Gastroesophageal sphincter (tissue), 4 donors: ENCODE measurements at regions not wholly inside any gene's neighbourhood (a gene's known extent, or its start where the extent isn't known, plus 50 kb on each side); places are given as distances from the start of the nearest gene placed in this dataset.

ENCODE experiments used
- ATAC-seq: fragments of 150-250 bp; one replicate; pipeline ENCODE4 v1.9.1; 2016; ENCODE audit warnings: mild to moderate bottlenecking, moderate library complexity
- H3K27ac ChIP-seq, 4 donors: fragments of 200-600 bp; sonication (generic) in 3 of 4; 1 replicate in 3 of 4; 2 replicates in 1 of 4; pipeline ENCODE4 v1.5.1; 2016 to 2019
- H3K27me3 ChIP-seq: fragments of 200-600 bp; sonication (generic); one replicate; pipeline ENCODE4 v1.5.1; 2019
- H3K36me3 ChIP-seq, 2 donors: fragments of 200-600 bp; sonication (generic); one replicate each; pipeline ENCODE4 v1.5.1; 2019; ENCODE audit warnings: control low read depth in 1 of 2
- H3K4me1 ChIP-seq, 3 donors: fragments of 200-600 bp; sonication (generic); 1 replicate in 2 of 3; 2 replicates in 1 of 3; pipeline ENCODE4 v1.5.1; 2016 to 2019; ENCODE audit warnings: control low read depth in 2 of 3
- H3K4me3 ChIP-seq, 2 donors: fragments of 200-600 bp; sonication (generic); one replicate each; pipeline ENCODE4 v1.5.1; 2019; ENCODE audit warnings: mild to moderate bottlenecking in 1 of 2, moderate library complexity in 1 of 2
- H3K9me3 ChIP-seq, 3 donors: fragments of 200-600 bp; sonication (generic); one replicate each; pipeline ENCODE4 v1.5.1; 2017 to 2019; ENCODE audit warnings: control low read depth in 2 of 3
- EP300 ChIP-seq: sonication (generic); formaldehyde crosslinking; IDR thresholded peaks from one replicate; pipeline ENCODE4 v1.6.1; 2017; ENCODE audit warnings: antibody characterized with exemption, mild to moderate bottlenecking
- POLR2A ChIP-seq, 2 donors: fragments of 450-650 bp; IDR thresholded peaks; one replicate each; pipeline ENCODE4 v1.6.1; 2017; ENCODE audit warnings: antibody characterized with exemption in 2 of 2, mild to moderate bottlenecking in 2 of 2, moderate library complexity in 1 of 2
- POLR2AphosphoS5 ChIP-seq: sonication (generic); formaldehyde crosslinking; IDR thresholded peaks from one replicate; pipeline ENCODE4 v1.6.1; 2017; ENCODE audit warnings: antibody characterized with exemption
- WGBS, 2 donors: methylation state at CpG; one replicate each; pipeline ENCODE4 v1.1.5; 2018; ENCODE audit warnings: low coverage in 1 of 2; 5-methylcytosine and 5-hydroxymethylcytosine counted together
- TF ChIP-seq, protein P1 (sequence below), 4 experiments: fragments of 200-600 bp in 2 of 4; fragments of 450-650 bp in 2 of 4; sonication (generic) in 1 of 4; IDR thresholded peaks; one replicate each; pipeline ENCODE4 v1.5.1; 2017 to 2019; ENCODE audit warnings: antibody characterized with exemption in 4 of 4, mild to moderate bottlenecking in 2 of 4, moderate library complexity in 2 of 4

DNA sequence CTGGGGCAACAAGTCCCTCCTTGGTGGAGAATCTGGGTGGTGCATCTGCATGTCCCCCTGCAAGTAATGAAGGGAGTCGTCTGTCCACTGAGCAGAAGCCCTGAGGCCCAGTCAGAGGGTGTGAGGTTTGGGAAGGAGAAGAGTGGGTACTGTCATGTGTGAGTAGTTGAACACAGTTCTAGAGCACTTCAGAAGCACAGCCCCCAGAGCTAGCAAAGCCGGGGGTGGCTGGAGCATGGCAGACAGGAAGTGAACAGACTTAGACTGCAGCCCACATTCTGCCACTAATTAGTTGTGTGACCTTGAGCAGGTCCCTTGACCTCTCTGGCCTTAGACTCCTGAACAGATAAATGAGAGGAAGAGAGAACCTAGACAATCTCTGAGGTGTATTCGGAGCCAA lies 207.6 kb downstream of the UACA start:
- Histone ChIP-seq H3K4me1 (peaks cover 0 to 11% (median 3%) of the 10 kb centered on the region in 3 donors), H3K27ac (no peak overlapping the region), H3K36me3 (no peaks in the 10 kb centered on the region), H3K4me3 (no peak overlapping the region), H3K27me3 (peaks cover 7% of the 10 kb centered on the region), H3K9me3 (no peaks in the 10 kb centered on the region)
- no peak for ATAC-seq
- 80% methylated on average over 2 of the region's 3 CpGs; no CpG with 5 or more reads in 1 of the 2 donors for WGBS, 2 donors
- TF ChIP-seq EP300, result no peak
- no peak for TF ChIP-seq POLR2AphosphoS5
- TF ChIP-seq POLR2A (IDR thresholded peaks at IDR 0.05), result no peak
- TF ChIP-seq, protein P1, sequence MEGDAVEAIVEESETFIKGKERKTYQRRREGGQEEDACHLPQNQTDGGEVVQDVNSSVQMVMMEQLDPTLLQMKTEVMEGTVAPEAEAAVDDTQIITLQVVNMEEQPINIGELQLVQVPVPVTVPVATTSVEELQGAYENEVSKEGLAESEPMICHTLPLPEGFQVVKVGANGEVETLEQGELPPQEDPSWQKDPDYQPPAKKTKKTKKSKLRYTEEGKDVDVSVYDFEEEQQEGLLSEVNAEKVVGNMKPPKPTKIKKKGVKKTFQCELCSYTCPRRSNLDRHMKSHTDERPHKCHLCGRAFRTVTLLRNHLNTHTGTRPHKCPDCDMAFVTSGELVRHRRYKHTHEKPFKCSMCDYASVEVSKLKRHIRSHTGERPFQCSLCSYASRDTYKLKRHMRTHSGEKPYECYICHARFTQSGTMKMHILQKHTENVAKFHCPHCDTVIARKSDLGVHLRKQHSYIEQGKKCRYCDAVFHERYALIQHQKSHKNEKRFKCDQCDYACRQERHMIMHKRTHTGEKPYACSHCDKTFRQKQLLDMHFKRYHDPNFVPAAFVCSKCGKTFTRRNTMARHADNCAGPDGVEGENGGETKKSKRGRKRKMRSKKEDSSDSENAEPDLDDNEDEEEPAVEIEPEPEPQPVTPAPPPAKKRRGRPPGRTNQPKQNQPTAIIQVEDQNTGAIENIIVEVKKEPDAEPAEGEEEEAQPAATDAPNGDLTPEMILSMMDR (IDR thresholded peaks at IDR 0.05), result no peak

DNA sequence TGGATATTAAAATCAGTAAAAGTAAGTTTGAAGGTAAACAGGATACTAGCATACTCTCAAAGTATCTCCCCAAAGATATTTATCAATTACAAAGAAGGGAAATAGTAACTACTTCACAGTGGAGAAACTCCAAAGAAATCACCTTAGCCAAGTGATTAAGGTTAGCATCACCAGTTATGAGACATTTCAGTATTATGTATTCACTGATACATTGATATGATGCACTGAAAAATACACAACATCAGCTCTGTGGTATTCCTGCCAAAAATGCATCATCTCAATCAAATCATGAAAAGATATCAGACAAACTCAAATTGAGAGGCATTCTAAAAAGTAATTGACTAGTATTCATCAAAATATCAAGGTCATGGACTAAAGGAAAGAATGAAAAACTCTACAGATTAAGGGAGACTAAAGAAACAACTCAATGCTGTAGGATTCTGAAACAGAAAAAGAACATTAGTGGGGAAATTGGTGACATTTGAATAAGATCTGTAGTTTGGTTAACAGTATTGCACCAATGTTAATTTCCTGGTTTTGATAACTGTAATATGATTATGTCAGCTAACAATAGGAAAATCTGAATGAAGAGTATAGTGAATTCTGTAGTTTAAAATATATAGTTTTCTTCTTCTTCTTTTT lies 215.4 kb downstream of the UACA start:
- H3K4me3 ChIP-seq, result no peak overlapping the region
- peaks cover 6% of the 10 kb centered on the region for H3K27me3 ChIP-seq
- no peak overlapping the region for H3K27ac ChIP-seq
- H3K36me3 ChIP-seq, result no peaks in the 10 kb centered on the region
- no peaks in the 10 kb centered on the region for H3K9me3 ChIP-seq
- no peak for ATAC-seq
- H3K4me1 ChIP-seq, result no peaks in the 10 kb centered on the region
- TF ChIP-seq POLR2AphosphoS5 (no peak), POLR2A (IDR thresholded peaks at IDR 0.05) (no peak)

DNA sequence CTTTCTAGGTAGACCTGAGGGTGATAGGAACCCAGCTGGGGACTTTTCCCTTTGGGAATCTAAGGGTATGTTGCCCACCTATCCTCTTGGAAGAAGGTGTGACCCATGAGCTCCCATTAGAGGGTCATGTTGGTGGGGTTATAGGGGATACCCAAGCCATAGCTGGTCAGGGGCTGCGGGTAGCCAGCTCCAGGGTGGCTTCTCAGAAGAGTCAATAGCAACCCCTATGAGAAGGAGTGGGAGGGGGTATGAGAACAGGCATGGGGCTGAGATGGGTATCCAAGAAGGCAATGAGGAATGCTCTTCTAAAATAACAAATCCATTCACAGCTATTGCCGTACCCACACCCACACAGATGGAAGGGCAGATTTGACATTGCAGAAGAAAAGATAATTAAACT lies 217.8 kb downstream of the UACA start:
- TF ChIP-seq, protein P1 (IDR thresholded peaks at IDR 0.05), result no peak
- no peak for TF ChIP-seq EP300
- peaks cover 4% of the 10 kb centered on the region for H3K27me3 ChIP-seq
- no peaks in the 10 kb centered on the region for H3K4me1 ChIP-seq
- no peak for ATAC-seq
- no peaks in the 10 kb centered on the region for H3K9me3 ChIP-seq
- no peak overlapping the region for H3K4me3 ChIP-seq
- no peaks in the 10 kb centered on the region for H3K36me3 ChIP-seq
- no peak overlapping the region for H3K27ac ChIP-seq
- WGBS, 2 donors, result 96% methylated on average over 2 of the region's 2 CpGs; no CpG with 5 or more reads in 1 of the 2 donors

DNA sequence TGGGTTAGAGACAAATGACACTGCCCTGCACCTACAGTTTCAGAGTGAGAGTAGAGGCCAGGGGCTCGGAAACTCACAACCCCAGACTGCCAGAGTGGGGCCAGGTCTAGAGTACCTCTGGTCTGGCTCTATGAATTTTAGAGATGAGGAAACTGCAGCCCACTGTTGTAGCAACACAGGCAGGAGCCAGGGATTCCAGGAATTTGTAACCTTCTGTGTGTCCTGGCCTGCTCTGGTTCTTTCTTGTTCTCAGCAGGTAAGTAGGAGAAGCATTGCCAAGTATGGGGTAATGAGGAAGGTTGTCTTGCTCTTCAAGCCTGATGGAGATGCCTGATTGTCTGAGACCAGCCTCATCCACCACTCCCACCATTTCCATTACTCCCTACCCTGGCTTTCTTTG lies 221.8 kb downstream of the UACA start:
- no peak for ATAC-seq

DNA sequence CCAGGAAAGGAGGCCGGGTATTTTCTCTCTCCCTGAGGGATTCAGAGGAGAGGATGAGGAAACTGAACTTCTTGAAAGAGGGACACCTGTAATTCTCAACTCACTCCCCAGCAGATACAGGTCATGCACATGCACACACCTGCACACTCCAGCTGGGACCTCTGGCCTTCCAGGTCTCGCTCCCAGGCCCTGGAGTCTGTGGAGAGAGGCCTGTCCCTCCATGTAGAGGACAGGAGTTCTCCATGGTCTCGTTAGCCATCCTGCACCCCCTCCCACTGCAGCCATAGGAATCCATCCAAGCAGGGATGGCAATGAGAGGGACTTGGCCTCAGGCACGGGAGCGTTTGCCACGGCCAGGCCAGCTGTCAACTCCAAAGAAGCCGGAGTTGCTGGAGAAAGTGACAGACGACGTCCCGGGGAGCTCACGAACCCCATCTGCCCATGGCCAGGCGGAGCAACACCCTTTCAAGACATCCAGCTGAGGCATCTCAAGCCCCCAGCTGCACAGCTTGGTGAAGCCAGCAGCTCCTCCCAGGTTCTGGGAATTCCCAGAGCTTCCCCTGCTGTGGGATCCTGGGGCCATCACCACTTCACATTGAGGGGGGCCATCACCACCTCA lies 223.3 kb downstream of the UACA start:
- Histone ChIP-seq H3K36me3 (no peaks in the 10 kb centered on the region), H3K27me3 (peaks cover 24% of the 10 kb centered on the region), H3K4me3 (no peak overlapping the region), H3K9me3 (no peaks in the 10 kb centered on the region), H3K27ac (no peak overlapping the region), H3K4me1 (no peaks in the 10 kb centered on the region)
- no peak for ATAC-seq
- TF ChIP-seq POLR2AphosphoS5 (no peak), EP300 (no peak), POLR2A (IDR thresholded peaks at IDR 0.05) (no peak)
- TF ChIP-seq, protein P1 (IDR thresholded peaks at IDR 0.05), result no peak
- WGBS, 2 donors, result 83% methylated on average over 1 of the region's 12 CpGs; no CpG with 5 or more reads in 1 of the 2 donors

More for the DNA sequence above, 221.8 kb downstream of the UACA start:
- Histone ChIP-seq H3K4me1 (no peaks in the 10 kb centered on the region), H3K9me3 (no peaks in the 10 kb centered on the region), H3K27ac (no peak overlapping the region), H3K36me3 (no peaks in the 10 kb centered on the region), H3K4me3 (no peak overlapping the region), H3K27me3 (peaks cover 18% of the 10 kb centered on the region)
- WGBS, 2 donors, result no CpG with 5 or more reads among the region's 1 CpG
- no peak for TF ChIP-seq POLR2AphosphoS5

DNA sequence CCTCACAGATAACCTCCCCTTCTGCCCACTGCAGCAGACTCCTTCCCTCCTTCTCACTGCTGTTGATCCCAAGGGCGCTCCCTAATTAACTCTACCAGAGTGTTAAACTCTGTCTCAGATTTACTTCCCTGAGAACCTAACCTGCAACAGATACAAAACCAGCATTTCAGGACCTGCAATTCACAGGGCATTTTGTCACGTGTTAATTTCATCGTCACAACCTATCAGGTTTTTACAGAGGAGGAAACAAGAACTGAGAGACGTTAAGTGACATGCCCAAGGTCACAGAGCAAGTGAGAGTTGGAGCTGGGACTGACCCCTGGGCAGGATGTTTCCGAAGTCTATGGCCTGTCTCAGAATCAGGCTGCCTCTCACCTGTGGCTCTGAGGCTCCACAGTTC lies 223.9 kb downstream of the UACA start:
- TF ChIP-seq, protein P1 (IDR thresholded peaks at IDR 0.05), result no peak
- TF ChIP-seq EP300 (no peak), POLR2AphosphoS5 (no peak), POLR2A (IDR thresholded peaks at IDR 0.05) (no peak)
- no peaks in the 10 kb centered on the region for H3K36me3 ChIP-seq
- no peak overlapping the region for H3K4me3 ChIP-seq
- WGBS, 2 donors, result 86 to 87% methylated on average over 4 to 5 of the region's 5 CpGs
- H3K4me1 ChIP-seq, result no peaks in the 10 kb centered on the region
- no peaks in the 10 kb centered on the region for H3K9me3 ChIP-seq
- H3K27me3 ChIP-seq, result peaks cover 24% of the 10 kb centered on the region
- no peak for ATAC-seq
- no peak overlapping the region for H3K27ac ChIP-seq
